HG03520 (cell line): ENCODE measurements at regions not wholly inside any gene's neighbourhood (a gene's known extent, or its start where the extent isn't known, plus 50 kb on each side); places are given as distances from the start of the nearest gene placed in this dataset.

ENCODE experiments used
- ATAC-seq: cut with Tn5 transposase; IDR thresholded peaks from one replicate; pipeline ENCODE4 v1.9.1; 2021; ENCODE audit warnings: mild to moderate bottlenecking, moderate library complexity; ENCODE audit not compliant: unreplicated experiment

- no peak for ATAC-seq
Observed at GRCh38 chr2:129737660-129738527, 241.6 kb upstream of the RAB6C start.

- no peak for ATAC-seq
Observed at GRCh38 chr2:129738799-129739198, 240.7 kb upstream of the RAB6C start.

GRCh38 chr2:129740504-129740903 is 239.0 kb upstream of the RAB6C start:
- no peak for ATAC-seq

GRCh38 chr2:129741165-129741564 is 238.3 kb upstream of the RAB6C start:
- no peak for ATAC-seq

GRCh38 chr2:129741623-129742022 is 237.8 kb upstream of the RAB6C start:
- ATAC-seq = no peak

- ATAC-seq = no peak
Observed at GRCh38 chr2:129742415-129743180, 236.9 kb upstream of the RAB6C start.

GRCh38 chr2:129744141-129744540 is 235.3 kb upstream of the RAB6C start:
- ATAC-seq = no peak

- ATAC-seq = no peak
Observed at GRCh38 chr2:129744649-129745048, 234.8 kb upstream of the RAB6C start.

GRCh38 chr2:129747500-129748125 is 231.9 kb upstream of the RAB6C start:
- ATAC-seq = no peak

GRCh38 chr2:129748250-129748649 is 231.2 kb upstream of the RAB6C start:
- no peak for ATAC-seq

- ATAC-seq = no peak
Observed at GRCh38 chr2:129748653-129749052, 230.8 kb upstream of the RAB6C start.

- peak; percentile 64 for ATAC-seq
Observed at GRCh38 chr2:129751409-129751808, 228.1 kb upstream of the RAB6C start.

GRCh38 chr2:129752176-129752575 is 227.3 kb upstream of the RAB6C start:
- no peak for ATAC-seq

GRCh38 chr2:129752686-129753085 is 226.8 kb upstream of the RAB6C start:
- no peak for ATAC-seq

GRCh38 chr2:129753261-129753660 is 226.2 kb upstream of the RAB6C start:
- ATAC-seq = no peak

- ATAC-seq = no peak
Observed at GRCh38 chr2:129754421-129754820, 225.0 kb upstream of the RAB6C start.

GRCh38 chr2:129754831-129755230 is 224.6 kb upstream of the RAB6C start:
- ATAC-seq = no peak

- ATAC-seq = no peak
Observed at GRCh38 chr2:129755786-129756185, 223.7 kb upstream of the RAB6C start.

- ATAC-seq = no peak
Observed at GRCh38 chr2:129756276-129756675, 223.2 kb upstream of the RAB6C start.

GRCh38 chr2:129757366-129757914 is 222.0 kb upstream of the RAB6C start:
- no peak for ATAC-seq
